GM21526 (cell line): ENCODE measurements at regions not wholly inside any gene's neighbourhood (a gene's known extent, or its start where the extent isn't known, plus 50 kb on each side); places are given as distances from the start of the nearest gene placed in this dataset.

Experiments used
- ATAC-seq: cut with Tn5 transposase; IDR thresholded peaks from one replicate; pipeline ENCODE4 v1.9.1; 2021; ENCODE audit warnings: moderate library complexity; ENCODE audit not compliant: unreplicated experiment, low FRiP score

GRCh38 chr1:37237948-37238347 is 203.6 kb upstream of the GRIK3 start:
- ATAC-seq: no peak

GRCh38 chr1:37238364-37239224 is 204.3 kb upstream of the GRIK3 start:
- no peak for ATAC-seq

DNA sequence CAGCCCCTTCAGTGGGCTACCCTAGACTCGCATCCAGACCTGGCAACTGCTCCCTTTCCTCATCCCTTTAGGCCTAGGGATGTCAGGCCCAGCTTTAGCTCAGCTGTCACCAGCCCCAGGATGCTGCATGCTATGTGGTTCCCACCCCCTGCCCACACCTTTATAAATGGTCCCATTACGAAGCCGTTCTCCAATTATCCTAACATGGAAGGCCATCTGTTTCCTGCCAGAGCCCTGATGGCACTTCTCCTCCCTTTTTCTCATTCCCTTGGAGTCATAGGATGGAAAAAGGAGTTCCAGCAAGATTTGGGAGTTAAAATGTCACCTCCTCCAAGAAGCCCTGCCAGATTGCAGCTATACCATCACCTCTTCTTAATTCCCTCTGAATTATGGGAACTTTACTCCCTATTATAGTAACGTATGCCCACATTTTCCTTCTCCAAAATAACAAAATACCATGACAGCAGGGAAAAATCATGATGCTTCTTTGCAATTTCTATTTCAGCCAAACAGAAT is 205.0 kb upstream of the GRIK3 start:
- no peak for ATAC-seq

DNA sequence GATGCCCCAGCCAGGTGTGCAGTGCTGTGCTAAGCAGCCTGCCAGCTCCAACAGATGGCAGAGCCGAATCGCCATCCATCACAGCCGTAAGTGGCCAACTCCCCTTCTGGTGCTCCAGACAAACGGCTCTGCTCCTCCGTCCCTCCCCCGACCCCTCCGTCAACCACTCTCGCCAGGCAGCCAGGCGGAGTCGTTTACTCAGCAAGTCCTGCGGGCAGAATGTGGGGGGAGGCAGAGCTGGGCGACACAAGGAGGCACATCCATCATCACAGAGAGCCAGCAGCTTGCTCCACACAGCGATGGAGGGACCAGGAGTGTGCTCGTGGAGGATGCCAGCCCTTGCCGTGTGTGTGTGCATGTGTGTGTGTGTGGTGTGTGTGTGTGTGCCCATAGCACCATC is 206.6 kb upstream of the GRIK3 start:
- ATAC-seq: no peak

DNA sequence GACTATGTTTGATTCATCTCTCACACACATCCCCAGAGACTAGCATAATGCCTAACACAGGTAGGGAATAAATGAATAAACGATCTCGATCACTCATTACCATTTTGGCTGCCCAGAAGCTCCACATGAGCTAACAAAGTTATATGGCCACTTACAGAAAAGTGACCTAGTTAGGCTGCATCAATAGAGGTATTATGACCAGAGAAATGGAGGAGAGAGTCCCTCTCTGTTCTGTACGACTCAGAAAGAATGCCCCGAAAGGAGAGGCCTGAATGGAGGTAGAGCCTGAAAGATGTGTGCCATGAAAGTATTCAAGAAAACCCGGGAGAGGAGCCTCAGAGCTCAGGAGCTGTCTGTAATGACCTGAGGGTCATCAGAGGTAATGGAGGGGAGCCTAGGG is 208.2 kb upstream of the GRIK3 start:
- ATAC-seq: no peak

DNA sequence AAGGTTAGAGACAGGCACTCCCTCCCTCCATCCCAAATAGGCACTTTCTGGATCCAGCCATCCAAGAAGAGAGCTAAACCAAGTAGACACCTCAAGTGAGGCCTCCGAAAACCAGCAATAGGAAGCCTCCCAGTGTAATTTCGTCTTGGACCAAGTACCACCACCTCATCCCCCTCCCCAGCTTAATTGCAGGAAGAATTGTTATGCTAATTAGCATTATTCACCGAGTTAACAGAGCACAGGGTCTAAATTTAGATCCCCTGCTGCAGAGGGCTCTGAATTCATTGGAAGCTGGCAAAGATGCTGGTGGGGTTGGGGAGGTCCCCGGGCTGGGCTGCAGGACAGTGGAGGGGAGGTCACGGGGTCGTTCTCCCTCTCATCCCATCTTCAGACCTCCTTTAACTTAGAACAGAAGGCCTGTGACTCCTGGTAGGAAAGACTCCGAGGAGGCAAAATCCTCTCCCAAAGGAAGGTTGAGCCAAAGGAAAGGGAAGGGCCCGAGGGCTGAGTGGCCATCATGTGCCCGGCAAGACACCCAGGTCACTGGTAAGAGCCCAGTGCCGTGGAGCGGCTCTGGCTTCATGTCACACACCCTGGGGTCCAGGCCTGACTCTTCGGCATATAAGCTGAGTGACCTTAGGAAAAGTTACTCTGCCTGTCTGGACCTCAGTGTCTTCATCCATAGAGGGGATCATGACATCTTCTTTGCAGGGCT is 209.2 kb upstream of the GRIK3 start:
- ATAC-seq: no peak

GRCh38 chr1:37244083-37244480 is 209.8 kb upstream of the GRIK3 start:
- ATAC-seq: no peak

GRCh38 chr1:37244815-37245214 is 210.5 kb upstream of the GRIK3 start:
- no peak for ATAC-seq

DNA sequence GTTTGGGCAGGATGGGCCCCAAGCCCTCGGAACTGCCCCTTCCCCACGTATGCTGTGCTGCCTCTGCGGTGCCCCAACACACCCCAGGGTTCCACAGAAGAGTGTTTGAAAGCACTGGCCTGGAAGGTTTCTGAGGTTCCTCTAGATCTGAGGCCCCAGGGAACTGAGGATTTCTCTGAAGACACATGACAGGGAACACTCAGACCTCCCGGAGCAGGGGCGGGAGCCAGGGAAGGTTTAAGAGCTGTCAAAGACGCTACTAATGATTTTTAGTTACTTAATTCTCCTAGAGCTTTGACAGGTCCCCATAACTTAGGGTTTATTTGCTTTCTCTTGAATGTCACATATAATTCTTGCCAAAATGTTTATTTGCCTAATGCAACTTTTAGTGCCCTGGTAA is 212.3 kb upstream of the GRIK3 start:
- no peak for ATAC-seq

DNA sequence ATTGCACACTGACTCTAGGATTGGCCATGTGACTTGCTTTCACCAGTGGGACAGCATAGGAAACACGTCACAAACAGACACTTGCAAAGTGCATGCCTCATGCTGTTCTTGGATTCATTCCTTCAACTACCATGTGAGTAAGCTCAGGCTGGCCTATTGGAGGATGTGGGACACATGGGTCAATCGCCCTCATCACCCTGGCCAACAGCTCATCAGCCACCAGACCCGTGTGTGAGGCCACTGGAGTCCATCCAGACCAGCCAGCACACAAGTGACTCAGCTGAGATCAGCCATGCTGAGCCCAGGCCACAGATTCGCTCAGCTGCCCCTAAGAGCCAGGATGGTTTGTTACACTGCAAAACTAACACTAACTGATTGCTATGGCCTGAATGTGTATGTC is 216.1 kb upstream of the GRIK3 start:
- no peak for ATAC-seq

DNA sequence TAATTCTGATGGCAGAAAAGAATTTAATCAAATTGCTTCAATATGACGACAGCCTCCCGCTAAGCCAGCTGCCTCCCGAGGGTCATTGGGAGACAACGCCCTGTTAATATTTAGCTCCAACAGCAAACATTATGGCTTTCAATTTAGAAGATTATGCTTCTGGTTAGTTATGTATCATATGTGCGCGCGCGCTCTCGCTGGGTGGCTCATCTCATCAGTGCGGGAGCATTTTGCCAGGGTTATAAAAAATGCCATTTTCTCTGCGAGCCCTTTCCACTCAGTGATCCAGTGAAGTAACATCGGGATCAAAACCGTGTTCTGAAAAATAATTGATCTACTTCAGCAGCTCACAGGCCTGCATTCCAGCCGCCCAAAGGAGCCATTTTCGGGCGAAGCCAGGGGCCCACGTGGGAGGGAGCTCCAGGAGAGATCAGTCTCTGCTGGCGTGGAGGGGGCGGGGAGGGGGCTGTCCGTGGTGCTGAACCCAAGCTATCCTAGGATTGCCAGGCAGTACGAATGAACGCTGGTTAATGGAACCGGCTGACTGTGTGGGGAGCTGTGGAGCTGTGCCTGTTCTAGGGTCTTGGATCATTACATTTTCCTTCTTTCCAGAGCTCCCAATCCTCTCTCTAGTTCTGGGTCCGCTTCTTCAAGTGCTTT is 219.1 kb upstream of the ZC3H12A start:
- no peak for ATAC-seq

DNA sequence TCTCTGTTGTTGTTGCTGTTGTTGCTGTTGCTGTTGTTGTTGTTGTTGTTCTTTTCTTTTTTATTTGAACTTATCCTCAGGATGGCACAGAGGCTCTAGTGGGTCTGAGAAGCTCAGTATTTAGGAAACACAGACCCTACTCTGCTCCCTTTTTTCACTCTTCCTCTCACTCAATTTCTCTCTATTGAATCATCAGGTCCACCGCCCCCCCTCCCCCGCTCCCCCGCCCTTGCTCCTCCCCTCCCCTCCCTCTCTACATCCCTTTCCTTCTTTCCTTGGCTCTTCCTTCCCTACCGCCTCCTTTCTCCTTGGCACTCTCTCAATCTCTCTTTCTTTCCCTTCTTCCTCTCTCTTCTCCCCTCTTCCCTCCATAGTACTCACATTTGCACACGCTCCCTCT is 218.5 kb upstream of the ZC3H12A start:
- no peak for ATAC-seq

- no peak for ATAC-seq
Measured at GRCh38 chr1:37257646-37258045, 216.7 kb upstream of the ZC3H12A start.

DNA sequence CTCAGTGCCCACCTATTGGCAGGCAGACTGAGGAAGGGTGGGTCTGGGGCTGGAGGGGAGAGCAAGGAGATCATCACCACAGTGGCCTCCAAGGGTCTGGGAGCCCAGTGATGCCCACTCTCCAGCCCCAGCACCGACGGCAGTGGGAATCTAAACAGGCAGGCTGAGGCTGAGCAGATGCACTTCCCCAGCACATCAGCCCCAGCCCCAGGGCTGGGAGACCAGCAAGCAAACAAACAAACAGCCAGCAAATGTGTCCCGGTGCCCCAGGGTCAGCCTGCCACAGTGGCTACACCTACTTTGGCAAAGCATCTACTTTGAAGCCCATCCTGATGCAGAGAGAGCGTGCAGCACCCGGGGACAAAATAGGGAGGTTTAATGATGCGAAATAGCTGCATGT is 216.3 kb upstream of the ZC3H12A start:
- ATAC-seq: no peak

- ATAC-seq: no peak
Measured at GRCh38 chr1:37259019-37259418, 215.4 kb upstream of the ZC3H12A start.

DNA sequence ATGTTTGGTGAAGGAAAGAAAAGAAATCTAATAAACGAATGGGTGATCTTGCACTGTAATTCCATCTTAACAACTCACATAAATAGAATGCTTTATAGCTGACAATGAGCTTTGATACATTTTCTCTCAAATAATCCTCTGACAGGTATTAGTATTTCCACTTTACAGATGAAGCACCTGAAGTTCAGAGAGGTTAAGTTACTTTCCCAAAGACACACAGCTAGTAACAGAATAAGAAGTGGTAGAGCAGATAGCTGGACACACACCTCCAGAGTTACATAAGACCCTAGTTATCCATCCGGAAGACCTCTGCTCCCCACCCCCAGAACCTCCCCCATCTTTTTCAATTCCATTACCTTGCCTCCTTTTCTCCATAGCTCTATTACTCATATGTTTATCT is 213.3 kb upstream of the ZC3H12A start:
- ATAC-seq: no peak

DNA sequence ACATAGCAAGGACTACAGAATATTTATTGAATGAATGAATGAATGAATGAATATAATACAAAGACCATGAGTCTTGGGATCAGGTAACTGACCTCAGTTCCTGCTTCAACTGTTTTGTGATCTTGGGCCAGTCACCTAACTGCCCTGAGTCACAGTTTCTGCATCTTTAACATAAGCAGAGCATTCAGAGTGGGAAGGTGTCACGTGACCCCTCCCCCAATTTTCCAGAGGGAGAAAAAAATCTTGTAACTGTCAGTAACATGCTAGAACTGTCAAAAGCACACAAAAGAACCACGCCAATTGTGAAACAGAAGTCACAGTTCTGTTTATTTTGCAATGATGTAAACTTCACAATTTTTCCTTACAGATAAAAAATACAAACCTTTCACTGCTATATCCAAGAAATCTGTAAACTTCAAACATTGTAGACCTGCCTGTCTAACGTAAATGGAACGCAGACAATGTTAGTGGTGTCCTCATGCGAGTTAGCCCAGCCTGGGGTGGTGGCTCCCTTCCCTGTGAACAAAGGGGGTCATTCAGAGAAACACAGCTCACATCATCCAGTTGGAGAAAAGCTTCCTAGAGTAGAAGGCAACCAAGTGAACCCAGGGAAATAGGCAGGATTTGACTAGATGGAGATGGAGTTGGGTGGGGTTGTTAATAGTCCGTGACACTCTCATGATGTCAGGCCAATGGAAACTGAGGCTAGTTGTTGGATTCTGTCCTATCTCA is 211.8 kb upstream of the ZC3H12A start:
- no peak for ATAC-seq

DNA sequence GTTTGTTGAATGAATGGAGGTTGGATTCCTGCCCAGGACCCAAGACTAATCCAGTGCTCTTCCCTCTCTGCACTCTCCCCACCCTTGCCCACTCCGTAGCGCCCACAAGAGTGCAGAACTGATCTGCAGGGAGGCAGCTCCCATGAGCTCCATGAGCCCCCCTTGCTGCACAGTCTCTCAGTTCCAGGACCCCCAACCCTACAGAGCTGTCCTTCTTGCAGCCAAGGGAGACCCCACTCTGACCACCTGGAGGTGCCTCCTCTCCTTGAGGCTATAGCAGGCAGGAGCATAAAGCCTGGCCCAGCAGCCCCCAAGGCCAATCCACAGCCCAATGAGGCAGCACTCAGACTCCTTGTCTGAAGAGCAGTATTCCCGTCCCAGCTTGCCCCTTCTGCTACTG is 209.2 kb upstream of the ZC3H12A start:
- no peak for ATAC-seq

GRCh38 chr1:37265786-37266667 is 208.4 kb upstream of the ZC3H12A start:
- ATAC-seq: no peak
